ENCODE measurements at regions not wholly inside any gene's neighbourhood (a gene's known extent, or its start where the extent isn't known, plus 50 kb on each side); places are given as distances from the start of the nearest gene placed in this dataset.

- Histone ChIP-seq H3K9ac (ENCODE audit: low read length) (no peak overlapping the region), H3K36me3 (ENCODE audit: control insufficient read depth, insufficient read depth, low read length) (no peaks in the 10 kb centered on the region), H3K4me1 (ENCODE audit: control insufficient read depth, insufficient read depth, low read length) (peaks cover 15% of the 10 kb centered on the region), H3K9me3 (ENCODE audit: control insufficient read depth, insufficient read depth, low read depth, low read length) (no peaks in the 10 kb centered on the region), H3K27ac (ENCODE audit: low read depth, low read length) (no peak overlapping the region), H3K27me3 (ENCODE audit: control insufficient read depth, insufficient read depth, low read length) (no peaks in the 10 kb centered on the region), H3K4me3 (ENCODE audit: low read depth, low read length) (no peak overlapping the region)
These were observed 84.1 kb upstream of the BARX2 start for GRCh38 chr11:129291546-129291945.

- H3K9ac ChIP-seq (ENCODE audit: low read length), result no peak overlapping the region
- no peak overlapping the region for H3K27ac ChIP-seq (ENCODE audit: low read depth, low read length)
- no peaks in the 10 kb centered on the region for H3K9me3 ChIP-seq (ENCODE audit: control insufficient read depth, insufficient read depth, low read depth, low read length)
- no peaks in the 10 kb centered on the region for H3K36me3 ChIP-seq (ENCODE audit: control insufficient read depth, insufficient read depth, low read length)
- peaks cover 15% of the 10 kb centered on the region for H3K4me1 ChIP-seq (ENCODE audit: control insufficient read depth, insufficient read depth, low read length)
- H3K27me3 ChIP-seq (ENCODE audit: control insufficient read depth, insufficient read depth, low read length), result no peaks in the 10 kb centered on the region
- H3K4me3 ChIP-seq (ENCODE audit: low read depth, low read length), result no peak overlapping the region
These were observed 84.7 kb upstream of the BARX2 start for GRCh38 chr11:129290966-129291365.

GRCh38 chr11:129289350-129290040 lies 86.2 kb upstream of the BARX2 start:
- Histone ChIP-seq H3K9ac (ENCODE audit: low read length) (no peak overlapping the region), H3K27me3 (ENCODE audit: control insufficient read depth, insufficient read depth, low read length) (no peaks in the 10 kb centered on the region), H3K36me3 (ENCODE audit: control insufficient read depth, insufficient read depth, low read length) (no peaks in the 10 kb centered on the region), H3K4me3 (ENCODE audit: low read depth, low read length) (no peak overlapping the region), H3K4me1 (ENCODE audit: control insufficient read depth, insufficient read depth, low read length) (peaks cover 23% of the 10 kb centered on the region), H3K27ac (ENCODE audit: low read depth, low read length) (no peak overlapping the region), H3K9me3 (ENCODE audit: control insufficient read depth, insufficient read depth, low read depth, low read length) (no peaks in the 10 kb centered on the region)

GRCh38 chr11:129287920-129288319 lies 87.7 kb upstream of the BARX2 start:
- no peak overlapping the region for H3K9ac ChIP-seq (ENCODE audit: low read length)
- H3K27me3 ChIP-seq (ENCODE audit: control insufficient read depth, insufficient read depth, low read length), result no peaks in the 10 kb centered on the region
- H3K4me3 ChIP-seq (ENCODE audit: low read depth, low read length), result no peak overlapping the region
- H3K27ac ChIP-seq (ENCODE audit: low read depth, low read length), result no peak overlapping the region
- H3K4me1 ChIP-seq (ENCODE audit: control insufficient read depth, insufficient read depth, low read length), result peaks cover 27% of the 10 kb centered on the region
- no peaks in the 10 kb centered on the region for H3K36me3 ChIP-seq (ENCODE audit: control insufficient read depth, insufficient read depth, low read length)
- H3K9me3 ChIP-seq (ENCODE audit: control insufficient read depth, insufficient read depth, low read depth, low read length), result no peaks in the 10 kb centered on the region

- no peaks in the 10 kb centered on the region for H3K9me3 ChIP-seq (ENCODE audit: control insufficient read depth, insufficient read depth, low read depth, low read length)
- H3K9ac ChIP-seq (ENCODE audit: low read length), result no peak overlapping the region
- no peaks in the 10 kb centered on the region for H3K36me3 ChIP-seq (ENCODE audit: control insufficient read depth, insufficient read depth, low read length)
- H3K27ac ChIP-seq (ENCODE audit: low read depth, low read length), result no peak overlapping the region
- no peaks in the 10 kb centered on the region for H3K27me3 ChIP-seq (ENCODE audit: control insufficient read depth, insufficient read depth, low read length)
- H3K4me1 ChIP-seq (ENCODE audit: control insufficient read depth, insufficient read depth, low read length), result peaks cover 37% of the 10 kb centered on the region
- no peak overlapping the region for H3K4me3 ChIP-seq (ENCODE audit: low read depth, low read length)
These were observed 88.8 kb upstream of the BARX2 start for GRCh38 chr11:129286813-129287212.

- H3K9me3 ChIP-seq (ENCODE audit: control insufficient read depth, insufficient read depth, low read depth, low read length), result no peaks in the 10 kb centered on the region
- no peak overlapping the region for H3K27ac ChIP-seq (ENCODE audit: low read depth, low read length)
- H3K4me3 ChIP-seq (ENCODE audit: low read depth, low read length), result no peak overlapping the region
These were observed 90.3 kb upstream of the BARX2 start for GRCh38 chr11:129285402-129285786.

GRCh38 chr11:129283141-129283540 lies 91.0 kb upstream of the ARHGAP32 start:
- peaks cover 14% of the 10 kb centered on the region for H3K27me3 ChIP-seq (ENCODE audit: control insufficient read depth, insufficient read depth, low read length)

More at GRCh38 chr11:129285402-129285786, 90.3 kb upstream of the BARX2 start:
- Histone ChIP-seq H3K27me3 (ENCODE audit: control insufficient read depth, insufficient read depth, low read length) (peaks cover 2% of the 10 kb centered on the region; the same call in 1 of the 2 replicates), H3K4me1 (ENCODE audit: control insufficient read depth, insufficient read depth, low read length) (peaks cover 33% of the 10 kb centered on the region), H3K9ac (ENCODE audit: low read length) (no peak overlapping the region), H3K36me3 (ENCODE audit: control insufficient read depth, insufficient read depth, low read length) (no peaks in the 10 kb centered on the region)

GRCh38 chr11:129282634-129283033 lies 90.5 kb upstream of the ARHGAP32 start:
- peaks cover 40% of the 10 kb centered on the region for H3K4me1 ChIP-seq (ENCODE audit: control insufficient read depth, insufficient read depth, low read length)
- peak overlapping the region; percentile 38 for H3K4me3 ChIP-seq (ENCODE audit: low read depth, low read length)
- H3K9ac ChIP-seq (ENCODE audit: low read length), result no peak overlapping the region
- H3K36me3 ChIP-seq (ENCODE audit: control insufficient read depth, insufficient read depth, low read length), result no peaks in the 10 kb centered on the region
- peaks cover 19% of the 10 kb centered on the region for H3K27me3 ChIP-seq (ENCODE audit: control insufficient read depth, insufficient read depth, low read length)
- no peaks in the 10 kb centered on the region for H3K9me3 ChIP-seq (ENCODE audit: control insufficient read depth, insufficient read depth, low read depth, low read length)
- H3K27ac ChIP-seq (ENCODE audit: low read depth, low read length), result no peak overlapping the region; the same call in 1 of the 2 replicates

More at GRCh38 chr11:129283141-129283540, 91.0 kb upstream of the ARHGAP32 start:
- Histone ChIP-seq H3K4me1 (ENCODE audit: control insufficient read depth, insufficient read depth, low read length) (peaks cover 35% of the 10 kb centered on the region), H3K9me3 (ENCODE audit: control insufficient read depth, insufficient read depth, low read depth, low read length) (no peaks in the 10 kb centered on the region), H3K27ac (ENCODE audit: low read depth, low read length) (no peak overlapping the region; the same call in 1 of the 2 replicates), H3K36me3 (ENCODE audit: control insufficient read depth, insufficient read depth, low read length) (no peaks in the 10 kb centered on the region), H3K9ac (ENCODE audit: low read length) (no peak overlapping the region), H3K4me3 (ENCODE audit: low read depth, low read length) (peak overlapping the region; percentile 38)

GRCh38 chr11:129281471-129282415 lies 89.6 kb upstream of the ARHGAP32 start:
- H3K9me3 ChIP-seq (ENCODE audit: control insufficient read depth, insufficient read depth, low read depth, low read length), result no peaks in the 10 kb centered on the region
- H3K27me3 ChIP-seq (ENCODE audit: control insufficient read depth, insufficient read depth, low read length), result peaks cover 23% of the 10 kb centered on the region
- H3K4me3 ChIP-seq (ENCODE audit: low read depth, low read length), result no peak overlapping the region
- no peaks in the 10 kb centered on the region for H3K36me3 ChIP-seq (ENCODE audit: control insufficient read depth, insufficient read depth, low read length)
- peaks cover 45% of the 10 kb centered on the region for H3K4me1 ChIP-seq (ENCODE audit: control insufficient read depth, insufficient read depth, low read length)
- H3K27ac ChIP-seq (ENCODE audit: low read depth, low read length), result no peak overlapping the region
- no peak overlapping the region for H3K9ac ChIP-seq (ENCODE audit: low read length)

GRCh38 chr11:129280027-129280811 lies 88.1 kb upstream of the ARHGAP32 start:
- no peak overlapping the region for H3K27ac ChIP-seq (ENCODE audit: low read depth, low read length)
- peak overlapping the region; percentile 66 for H3K9ac ChIP-seq (ENCODE audit: low read length)
- peaks cover 44% of the 10 kb centered on the region for H3K4me1 ChIP-seq (ENCODE audit: control insufficient read depth, insufficient read depth, low read length)

More at GRCh38 chr11:129280027-129280811, 88.1 kb upstream of the ARHGAP32 start:
- H3K36me3 ChIP-seq (ENCODE audit: control insufficient read depth, insufficient read depth, low read length), result no peaks in the 10 kb centered on the region
- H3K27me3 ChIP-seq (ENCODE audit: control insufficient read depth, insufficient read depth, low read length), result peaks cover 23% of the 10 kb centered on the region
- H3K4me3 ChIP-seq (ENCODE audit: low read depth, low read length), result peak overlapping the region; percentile 77
- H3K9me3 ChIP-seq (ENCODE audit: control insufficient read depth, insufficient read depth, low read depth, low read length), result no peaks in the 10 kb centered on the region
